ENCODE measurements at regions not wholly inside any gene's neighbourhood (a gene's known extent, or its start where the extent isn't known, plus 50 kb on each side); places are given as distances from the start of the nearest gene placed in this dataset.

DNA sequence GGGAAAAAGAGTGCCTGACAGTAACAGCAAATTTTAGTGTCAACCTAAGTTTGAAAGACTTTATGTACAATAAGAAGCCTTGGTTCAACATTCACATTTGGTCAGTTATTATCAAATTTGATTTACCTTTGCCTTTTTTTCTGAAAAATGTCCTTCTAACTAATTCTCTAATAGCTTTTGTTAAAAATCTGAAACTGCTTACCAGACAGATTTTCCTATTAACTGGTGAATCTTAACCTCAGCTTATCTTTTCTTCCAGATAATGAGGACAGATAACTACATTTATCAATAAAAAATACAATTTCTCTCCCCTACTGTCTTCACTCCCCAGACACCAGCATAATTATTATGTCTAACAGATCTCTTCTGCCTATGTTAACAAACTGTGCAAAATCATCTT is 988.5 kb downstream of the CDH18 start (continued):
- TF ChIP-seq, protein P1, sequence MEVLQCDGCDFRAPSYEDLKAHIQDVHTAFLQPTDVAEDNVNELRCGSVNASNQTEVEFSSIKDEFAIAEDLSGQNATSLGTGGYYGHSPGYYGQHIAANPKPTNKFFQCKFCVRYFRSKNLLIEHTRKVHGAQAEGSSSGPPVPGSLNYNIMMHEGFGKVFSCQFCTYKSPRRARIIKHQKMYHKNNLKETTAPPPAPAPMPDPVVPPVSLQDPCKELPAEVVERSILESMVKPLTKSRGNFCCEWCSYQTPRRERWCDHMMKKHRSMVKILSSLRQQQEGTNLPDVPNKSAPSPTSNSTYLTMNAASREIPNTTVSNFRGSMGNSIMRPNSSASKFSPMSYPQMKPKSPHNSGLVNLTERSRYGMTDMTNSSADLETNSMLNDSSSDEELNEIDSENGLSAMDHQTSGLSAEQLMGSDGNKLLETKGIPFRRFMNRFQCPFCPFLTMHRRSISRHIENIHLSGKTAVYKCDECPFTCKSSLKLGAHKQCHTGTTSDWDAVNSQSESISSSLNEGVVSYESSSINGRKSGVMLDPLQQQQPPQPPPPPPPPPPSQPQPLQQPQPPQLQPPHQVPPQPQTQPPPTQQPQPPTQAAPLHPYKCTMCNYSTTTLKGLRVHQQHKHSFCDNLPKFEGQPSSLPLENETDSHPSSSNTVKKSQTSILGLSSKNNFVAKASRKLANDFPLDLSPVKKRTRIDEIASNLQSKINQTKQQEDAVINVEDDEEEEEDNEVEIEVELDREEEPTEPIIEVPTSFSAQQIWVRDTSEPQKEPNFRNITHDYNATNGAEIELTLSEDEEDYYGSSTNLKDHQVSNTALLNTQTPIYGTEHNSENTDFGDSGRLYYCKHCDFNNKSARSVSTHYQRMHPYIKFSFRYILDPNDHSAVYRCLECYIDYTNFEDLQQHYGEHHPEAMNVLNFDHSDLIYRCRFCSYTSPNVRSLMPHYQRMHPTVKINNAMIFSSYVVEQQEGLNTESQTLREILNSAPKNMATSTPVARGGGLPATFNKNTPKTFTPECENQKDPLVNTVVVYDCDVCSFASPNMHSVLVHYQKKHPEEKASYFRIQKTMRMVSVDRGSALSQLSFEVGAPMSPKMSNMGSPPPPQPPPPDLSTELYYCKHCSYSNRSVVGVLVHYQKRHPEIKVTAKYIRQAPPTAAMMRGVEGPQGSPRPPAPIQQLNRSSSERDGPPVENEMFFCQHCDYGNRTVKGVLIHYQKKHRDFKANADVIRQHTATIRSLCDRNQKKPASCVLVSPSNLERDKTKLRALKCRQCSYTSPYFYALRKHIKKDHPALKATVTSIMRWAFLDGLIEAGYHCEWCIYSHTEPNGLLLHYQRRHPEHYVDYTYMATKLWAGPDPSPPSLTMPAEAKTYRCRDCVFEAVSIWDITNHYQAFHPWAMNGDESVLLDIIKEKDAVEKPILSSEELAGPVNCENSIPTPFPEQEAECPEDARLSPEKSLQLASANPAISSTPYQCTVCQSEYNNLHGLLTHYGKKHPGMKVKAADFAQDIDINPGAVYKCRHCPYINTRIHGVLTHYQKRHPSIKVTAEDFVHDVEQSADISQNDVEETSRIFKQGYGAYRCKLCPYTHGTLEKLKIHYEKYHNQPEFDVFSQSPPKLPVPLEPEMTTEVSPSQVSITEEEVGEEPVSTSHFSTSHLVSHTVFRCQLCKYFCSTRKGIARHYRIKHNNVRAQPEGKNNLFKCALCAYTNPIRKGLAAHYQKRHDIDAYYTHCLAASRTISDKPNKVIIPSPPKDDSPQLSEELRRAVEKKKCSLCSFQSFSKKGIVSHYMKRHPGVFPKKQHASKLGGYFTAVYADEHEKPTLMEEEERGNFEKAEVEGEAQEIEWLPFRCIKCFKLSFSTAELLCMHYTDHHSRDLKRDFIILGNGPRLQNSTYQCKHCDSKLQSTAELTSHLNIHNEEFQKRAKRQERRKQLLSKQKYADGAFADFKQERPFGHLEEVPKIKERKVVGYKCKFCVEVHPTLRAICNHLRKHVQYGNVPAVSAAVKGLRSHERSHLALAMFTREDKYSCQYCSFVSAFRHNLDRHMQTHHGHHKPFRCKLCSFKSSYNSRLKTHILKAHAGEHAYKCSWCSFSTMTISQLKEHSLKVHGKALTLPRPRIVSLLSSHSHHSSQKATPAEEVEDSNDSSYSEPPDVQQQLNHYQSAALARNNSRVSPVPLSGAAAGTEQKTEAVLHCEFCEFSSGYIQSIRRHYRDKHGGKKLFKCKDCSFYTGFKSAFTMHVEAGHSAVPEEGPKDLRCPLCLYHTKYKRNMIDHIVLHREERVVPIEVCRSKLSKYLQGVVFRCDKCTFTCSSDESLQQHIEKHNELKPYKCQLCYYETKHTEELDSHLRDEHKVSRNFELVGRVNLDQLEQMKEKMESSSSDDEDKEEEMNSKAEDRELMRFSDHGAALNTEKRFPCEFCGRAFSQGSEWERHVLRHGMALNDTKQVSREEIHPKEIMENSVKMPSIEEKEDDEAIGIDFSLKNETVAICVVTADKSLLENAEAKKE (CRISPR knock-in tag; IDR thresholded peaks at IDR 0.05) = no peak
- TF ChIP-seq POLR2AphosphoS5 (IDR thresholded peaks at IDR 0.05; ENCODE audit: low read depth) = no peak

DNA sequence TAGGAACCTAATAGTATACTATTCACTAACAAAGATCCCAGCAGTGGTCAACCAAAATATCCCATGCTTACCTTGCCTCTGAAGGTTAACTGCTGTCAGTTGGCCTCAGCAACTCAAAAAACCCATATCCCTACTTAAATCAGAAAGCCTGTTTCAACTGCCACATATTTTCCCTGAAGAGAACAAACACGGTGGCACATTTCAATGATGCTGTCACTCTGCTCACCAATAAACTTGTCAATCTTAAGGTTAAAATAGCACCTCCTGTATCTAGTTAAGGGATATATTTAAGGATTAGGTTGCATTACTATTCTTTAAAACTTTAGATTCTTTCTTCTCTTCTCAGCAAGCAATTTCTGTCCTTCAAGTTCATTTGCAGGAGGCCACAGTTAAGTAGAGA is 986.9 kb downstream of the CDH18 start:
- ATAC-seq = no peak
- H3K4me3 Mint-ChIP-seq = no peak overlapping the region
- H3K79me2 ChIP-seq (replicated peaks; ENCODE audit: insufficient read depth) = no peaks in the 10 kb centered on the region
- H3K27ac ChIP-seq (ENCODE audit: low read depth) = no peak overlapping the region
- H3K4me3 ChIP-seq = no peak overlapping the region
- H3K27me3 ChIP-seq (ENCODE audit: insufficient read depth) = no peaks in the 10 kb centered on the region
- no peak overlapping the region for H3K27ac Mint-ChIP-seq
- no peaks in the 10 kb centered on the region for H3F3A ChIP-seq (replicated peaks; ENCODE audit: low read depth)
- no peaks in the 10 kb centered on the region for H3K9me3 Mint-ChIP-seq
- no peak overlapping the region; the same call in 1 of the 2 replicates for H2AFZ ChIP-seq
- H3K36me3 ChIP-seq (ENCODE audit: insufficient read depth) = no peaks in the 10 kb centered on the region
- 0 out of 2 replicates have a peak, but pooled peaks cover 9% of the 10 kb centered on the region for H3K9me2 ChIP-seq (ENCODE audit: insufficient read depth)
- DNase-seq (ENCODE audit: low spot score) = no peak
- no peaks in the 10 kb centered on the region for H3K4me1 Mint-ChIP-seq
- H3K27me3 Mint-ChIP-seq (ENCODE audit: insufficient read depth, low read depth, poor library complexity) = no peaks in the 10 kb centered on the region
- H3K4me1 ChIP-seq (ENCODE audit: insufficient read depth) = no peaks in the 10 kb centered on the region
- H4K20me1 ChIP-seq (replicated peaks; ENCODE audit: insufficient read depth) = no peaks in the 10 kb centered on the region
- no peaks in the 10 kb centered on the region for H3K36me3 Mint-ChIP-seq (ENCODE audit: low read depth)
- no peak overlapping the region for H3K4me2 ChIP-seq
- TF ChIP-seq, protein P2, sequence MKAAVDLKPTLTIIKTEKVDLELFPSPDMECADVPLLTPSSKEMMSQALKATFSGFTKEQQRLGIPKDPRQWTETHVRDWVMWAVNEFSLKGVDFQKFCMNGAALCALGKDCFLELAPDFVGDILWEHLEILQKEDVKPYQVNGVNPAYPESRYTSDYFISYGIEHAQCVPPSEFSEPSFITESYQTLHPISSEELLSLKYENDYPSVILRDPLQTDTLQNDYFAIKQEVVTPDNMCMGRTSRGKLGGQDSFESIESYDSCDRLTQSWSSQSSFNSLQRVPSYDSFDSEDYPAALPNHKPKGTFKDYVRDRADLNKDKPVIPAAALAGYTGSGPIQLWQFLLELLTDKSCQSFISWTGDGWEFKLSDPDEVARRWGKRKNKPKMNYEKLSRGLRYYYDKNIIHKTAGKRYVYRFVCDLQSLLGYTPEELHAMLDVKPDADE (IDR thresholded peaks at IDR 0.05) = no peak
- TF ChIP-seq, protein P3, sequence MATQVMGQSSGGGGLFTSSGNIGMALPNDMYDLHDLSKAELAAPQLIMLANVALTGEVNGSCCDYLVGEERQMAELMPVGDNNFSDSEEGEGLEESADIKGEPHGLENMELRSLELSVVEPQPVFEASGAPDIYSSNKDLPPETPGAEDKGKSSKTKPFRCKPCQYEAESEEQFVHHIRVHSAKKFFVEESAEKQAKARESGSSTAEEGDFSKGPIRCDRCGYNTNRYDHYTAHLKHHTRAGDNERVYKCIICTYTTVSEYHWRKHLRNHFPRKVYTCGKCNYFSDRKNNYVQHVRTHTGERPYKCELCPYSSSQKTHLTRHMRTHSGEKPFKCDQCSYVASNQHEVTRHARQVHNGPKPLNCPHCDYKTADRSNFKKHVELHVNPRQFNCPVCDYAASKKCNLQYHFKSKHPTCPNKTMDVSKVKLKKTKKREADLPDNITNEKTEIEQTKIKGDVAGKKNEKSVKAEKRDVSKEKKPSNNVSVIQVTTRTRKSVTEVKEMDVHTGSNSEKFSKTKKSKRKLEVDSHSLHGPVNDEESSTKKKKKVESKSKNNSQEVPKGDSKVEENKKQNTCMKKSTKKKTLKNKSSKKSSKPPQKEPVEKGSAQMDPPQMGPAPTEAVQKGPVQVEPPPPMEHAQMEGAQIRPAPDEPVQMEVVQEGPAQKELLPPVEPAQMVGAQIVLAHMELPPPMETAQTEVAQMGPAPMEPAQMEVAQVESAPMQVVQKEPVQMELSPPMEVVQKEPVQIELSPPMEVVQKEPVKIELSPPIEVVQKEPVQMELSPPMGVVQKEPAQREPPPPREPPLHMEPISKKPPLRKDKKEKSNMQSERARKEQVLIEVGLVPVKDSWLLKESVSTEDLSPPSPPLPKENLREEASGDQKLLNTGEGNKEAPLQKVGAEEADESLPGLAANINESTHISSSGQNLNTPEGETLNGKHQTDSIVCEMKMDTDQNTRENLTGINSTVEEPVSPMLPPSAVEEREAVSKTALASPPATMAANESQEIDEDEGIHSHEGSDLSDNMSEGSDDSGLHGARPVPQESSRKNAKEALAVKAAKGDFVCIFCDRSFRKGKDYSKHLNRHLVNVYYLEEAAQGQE (IDR thresholded peaks at IDR 0.05; ENCODE audit: unreplicated experiment) = no peak
- TF ChIP-seq POLR2AphosphoS5 (IDR thresholded peaks at IDR 0.05; ENCODE audit: low read depth) = no peak
- TF ChIP-seq, protein P4, sequence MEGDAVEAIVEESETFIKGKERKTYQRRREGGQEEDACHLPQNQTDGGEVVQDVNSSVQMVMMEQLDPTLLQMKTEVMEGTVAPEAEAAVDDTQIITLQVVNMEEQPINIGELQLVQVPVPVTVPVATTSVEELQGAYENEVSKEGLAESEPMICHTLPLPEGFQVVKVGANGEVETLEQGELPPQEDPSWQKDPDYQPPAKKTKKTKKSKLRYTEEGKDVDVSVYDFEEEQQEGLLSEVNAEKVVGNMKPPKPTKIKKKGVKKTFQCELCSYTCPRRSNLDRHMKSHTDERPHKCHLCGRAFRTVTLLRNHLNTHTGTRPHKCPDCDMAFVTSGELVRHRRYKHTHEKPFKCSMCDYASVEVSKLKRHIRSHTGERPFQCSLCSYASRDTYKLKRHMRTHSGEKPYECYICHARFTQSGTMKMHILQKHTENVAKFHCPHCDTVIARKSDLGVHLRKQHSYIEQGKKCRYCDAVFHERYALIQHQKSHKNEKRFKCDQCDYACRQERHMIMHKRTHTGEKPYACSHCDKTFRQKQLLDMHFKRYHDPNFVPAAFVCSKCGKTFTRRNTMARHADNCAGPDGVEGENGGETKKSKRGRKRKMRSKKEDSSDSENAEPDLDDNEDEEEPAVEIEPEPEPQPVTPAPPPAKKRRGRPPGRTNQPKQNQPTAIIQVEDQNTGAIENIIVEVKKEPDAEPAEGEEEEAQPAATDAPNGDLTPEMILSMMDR (conservative IDR thresholded peaks at IDR 0.05; ENCODE audit: low read depth in 2 of 2) = no peak
- TF ChIP-seq JUNB (IDR thresholded peaks at IDR 0.05; ENCODE audit: unreplicated experiment) = no peak
- no peak for TF ChIP-seq EZH2 (IDR thresholded peaks at IDR 0.05; ENCODE audit: low read depth, unreplicated experiment)
- TF ChIP-seq ZNF331 (CRISPR knock-in tag; IDR thresholded peaks at IDR 0.05; ENCODE audit: low read depth) = no peak
- no peak for TF ChIP-seq NANOG (IDR thresholded peaks at IDR 0.05; ENCODE audit: borderline replicate concordance)
- no peak for TF ChIP-seq CREB1 (CRISPR knock-in tag; IDR thresholded peaks at IDR 0.05; ENCODE audit: low read depth)
- no peak for TF ChIP-seq EZH2phosphoT487 (IDR thresholded peaks at IDR 0.05; ENCODE audit: unreplicated experiment)
- TF ChIP-seq STAT1 (IDR thresholded peaks at IDR 0.05; ENCODE audit: unreplicated experiment) = no peak
